ENCODE measurements at regions not wholly inside any gene's neighbourhood (a gene's known extent, or its start where the extent isn't known, plus 50 kb on each side); places are given as distances from the start of the nearest gene placed in this dataset.

DNA sequence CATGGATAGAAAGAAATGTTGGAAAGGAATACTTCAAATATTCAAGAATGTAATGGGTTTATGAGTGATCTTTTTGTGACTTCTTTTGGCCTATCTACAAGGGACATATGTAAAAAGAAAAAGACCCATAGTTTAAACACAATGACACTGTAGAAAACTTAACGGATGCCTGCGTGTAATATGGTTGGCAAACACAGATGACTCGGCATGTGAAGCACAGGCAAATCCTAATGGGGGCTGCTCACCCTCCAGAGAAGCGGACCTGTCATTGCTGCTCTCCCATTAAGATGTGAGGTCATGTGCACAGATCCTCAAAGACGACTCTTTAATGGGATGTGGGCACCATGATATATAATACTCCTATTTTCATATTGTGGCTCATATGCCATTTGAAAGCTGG is 366.6 kb upstream of the TMEM132C start:
- TF ChIP-seq, protein P1, sequence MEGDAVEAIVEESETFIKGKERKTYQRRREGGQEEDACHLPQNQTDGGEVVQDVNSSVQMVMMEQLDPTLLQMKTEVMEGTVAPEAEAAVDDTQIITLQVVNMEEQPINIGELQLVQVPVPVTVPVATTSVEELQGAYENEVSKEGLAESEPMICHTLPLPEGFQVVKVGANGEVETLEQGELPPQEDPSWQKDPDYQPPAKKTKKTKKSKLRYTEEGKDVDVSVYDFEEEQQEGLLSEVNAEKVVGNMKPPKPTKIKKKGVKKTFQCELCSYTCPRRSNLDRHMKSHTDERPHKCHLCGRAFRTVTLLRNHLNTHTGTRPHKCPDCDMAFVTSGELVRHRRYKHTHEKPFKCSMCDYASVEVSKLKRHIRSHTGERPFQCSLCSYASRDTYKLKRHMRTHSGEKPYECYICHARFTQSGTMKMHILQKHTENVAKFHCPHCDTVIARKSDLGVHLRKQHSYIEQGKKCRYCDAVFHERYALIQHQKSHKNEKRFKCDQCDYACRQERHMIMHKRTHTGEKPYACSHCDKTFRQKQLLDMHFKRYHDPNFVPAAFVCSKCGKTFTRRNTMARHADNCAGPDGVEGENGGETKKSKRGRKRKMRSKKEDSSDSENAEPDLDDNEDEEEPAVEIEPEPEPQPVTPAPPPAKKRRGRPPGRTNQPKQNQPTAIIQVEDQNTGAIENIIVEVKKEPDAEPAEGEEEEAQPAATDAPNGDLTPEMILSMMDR (IDR thresholded peaks at IDR 0.05) = no peak
- TF ChIP-seq POLR2AphosphoS5 (IDR thresholded peaks at IDR 0.05) = no peak
- TF ChIP-seq POLR2A (IDR thresholded peaks at IDR 0.05; ENCODE audit: low read depth) = no peak
